DND-41 (cell line): ENCODE measurements at regions not wholly inside any gene's neighbourhood (a gene's known extent, or its start where the extent isn't known, plus 50 kb on each side); places are given as distances from the start of the nearest gene placed in this dataset.

Experiments used
- EZH2 ChIP-seq: IDR thresholded peaks from 3 replicates; pipeline ENCODE4 v1.6.1; 2012; ENCODE audit warnings: borderline replicate concordance, low read depth, mild to moderate bottlenecking, moderate library complexity, low read length, inconsistent platforms; ENCODE audit not compliant: severe bottlenecking
- TF ChIP-seq, protein P1 (sequence below): IDR thresholded peaks from 2 replicates; pipeline ENCODE4 v1.5.1; 2012; ENCODE audit warnings: borderline replicate concordance, low read length, moderate library complexity, mild to moderate bottlenecking; ENCODE audit not compliant: poor library complexity, severe bottlenecking; ENCODE audit errors: extremely low read depth

DNA sequence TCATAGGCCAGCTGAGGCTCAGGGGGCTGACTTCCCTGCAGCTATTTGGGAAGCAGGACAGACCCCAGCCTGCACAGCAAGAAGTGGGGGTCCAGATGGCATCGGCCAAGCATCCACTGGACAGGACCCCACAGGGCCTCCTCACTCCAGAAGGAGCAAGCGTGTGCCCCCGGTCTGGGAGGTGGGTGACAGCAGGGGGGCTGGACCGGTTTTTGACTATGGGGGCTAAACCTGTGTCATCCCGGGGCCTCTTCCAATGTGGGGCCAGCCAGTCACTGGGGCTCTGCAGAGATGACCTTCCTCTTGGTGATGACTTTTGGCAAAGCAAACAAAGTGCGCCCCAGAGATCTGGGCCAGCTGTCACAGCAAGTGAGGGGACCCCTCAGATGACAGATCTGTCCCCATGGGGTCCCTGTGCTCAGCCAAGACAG is 163.9 kb downstream of the OLFM1 start:
- TF ChIP-seq, protein P1, sequence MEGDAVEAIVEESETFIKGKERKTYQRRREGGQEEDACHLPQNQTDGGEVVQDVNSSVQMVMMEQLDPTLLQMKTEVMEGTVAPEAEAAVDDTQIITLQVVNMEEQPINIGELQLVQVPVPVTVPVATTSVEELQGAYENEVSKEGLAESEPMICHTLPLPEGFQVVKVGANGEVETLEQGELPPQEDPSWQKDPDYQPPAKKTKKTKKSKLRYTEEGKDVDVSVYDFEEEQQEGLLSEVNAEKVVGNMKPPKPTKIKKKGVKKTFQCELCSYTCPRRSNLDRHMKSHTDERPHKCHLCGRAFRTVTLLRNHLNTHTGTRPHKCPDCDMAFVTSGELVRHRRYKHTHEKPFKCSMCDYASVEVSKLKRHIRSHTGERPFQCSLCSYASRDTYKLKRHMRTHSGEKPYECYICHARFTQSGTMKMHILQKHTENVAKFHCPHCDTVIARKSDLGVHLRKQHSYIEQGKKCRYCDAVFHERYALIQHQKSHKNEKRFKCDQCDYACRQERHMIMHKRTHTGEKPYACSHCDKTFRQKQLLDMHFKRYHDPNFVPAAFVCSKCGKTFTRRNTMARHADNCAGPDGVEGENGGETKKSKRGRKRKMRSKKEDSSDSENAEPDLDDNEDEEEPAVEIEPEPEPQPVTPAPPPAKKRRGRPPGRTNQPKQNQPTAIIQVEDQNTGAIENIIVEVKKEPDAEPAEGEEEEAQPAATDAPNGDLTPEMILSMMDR: no peak
- no peak for TF ChIP-seq EZH2
